HL-60 (cell line): ENCODE measurements at regions not wholly inside any gene's neighbourhood (a gene's known extent, or its start where the extent isn't known, plus 50 kb on each side); places are given as distances from the start of the nearest gene placed in this dataset.
"Not testable (repeated sequence)": the region's sequence is repeated elsewhere in the genome, so short reads cannot be mapped to it uniquely, and the experiment has no call there.

Experiments used
- DNase-seq, 2 experiments: peaks; one replicate each; pipeline ENCODE4 v3.0.0-alpha.2; 2010 to 2020; ENCODE audit warnings: low read depth in 1 of 2, low spot score in 1 of 2
- H3K27ac ChIP-seq: fragments of 250-450 bp; sonication (Bioruptor Pico); replicated peaks from 2 replicates; pipeline ENCODE4 v1.5.1; 2020; ENCODE audit warnings: mild to moderate bottlenecking, moderate library complexity
- H3K27me3 ChIP-seq: fragments of 250-450 bp; sonication (Bioruptor Pico); 2 replicates; pipeline ENCODE4 v1.5.1; 2021; ENCODE audit warnings: mild to moderate bottlenecking, moderate library complexity; ENCODE audit not compliant: insufficient read depth, poor library complexity, severe bottlenecking
- H3K4me3 ChIP-seq: replicated peaks from 2 replicates; pipeline ENCODE4 v1.5.1; 2011; ENCODE audit warnings: mild to moderate bottlenecking, control low read depth, low read length; ENCODE audit not compliant: insufficient read depth
- GABPA ChIP-seq: IDR thresholded peaks from 2 replicates; pipeline ENCODE4 v1.6.1; 2012; ENCODE audit warnings: low read depth
- POLR2AphosphoS5 ChIP-seq: IDR thresholded peaks from 2 replicates; pipeline ENCODE4 v1.6.1; 2012; ENCODE audit warnings: low read depth
- SPI1 ChIP-seq: IDR thresholded peaks from 2 replicates; pipeline ENCODE4 v1.6.1; 2012; ENCODE audit warnings: low read depth, mild to moderate bottlenecking, borderline replicate concordance
- TF ChIP-seq, protein P1 (sequence below): IDR thresholded peaks from 2 replicates; pipeline ENCODE4 v1.6.1; 2012; ENCODE audit warnings: low read depth; ENCODE audit not compliant: insufficient replicate concordance
- TF ChIP-seq, protein P2 (sequence below): IDR thresholded peaks from one replicate; pipeline ENCODE4 v1.5.1; 2011; ENCODE audit warnings: low read length, control low read depth, inconsistent platforms; ENCODE audit not compliant: insufficient read depth

- no peak for DNase-seq
- Histone ChIP-seq H3K27ac (no peak overlapping the region), H3K4me3 (no peak overlapping the region), H3K27me3 (no peaks in the 10 kb centered on the region)
- TF ChIP-seq POLR2AphosphoS5 (no peak), SPI1 (no peak), GABPA (no peak)
- TF ChIP-seq, protein P1, sequence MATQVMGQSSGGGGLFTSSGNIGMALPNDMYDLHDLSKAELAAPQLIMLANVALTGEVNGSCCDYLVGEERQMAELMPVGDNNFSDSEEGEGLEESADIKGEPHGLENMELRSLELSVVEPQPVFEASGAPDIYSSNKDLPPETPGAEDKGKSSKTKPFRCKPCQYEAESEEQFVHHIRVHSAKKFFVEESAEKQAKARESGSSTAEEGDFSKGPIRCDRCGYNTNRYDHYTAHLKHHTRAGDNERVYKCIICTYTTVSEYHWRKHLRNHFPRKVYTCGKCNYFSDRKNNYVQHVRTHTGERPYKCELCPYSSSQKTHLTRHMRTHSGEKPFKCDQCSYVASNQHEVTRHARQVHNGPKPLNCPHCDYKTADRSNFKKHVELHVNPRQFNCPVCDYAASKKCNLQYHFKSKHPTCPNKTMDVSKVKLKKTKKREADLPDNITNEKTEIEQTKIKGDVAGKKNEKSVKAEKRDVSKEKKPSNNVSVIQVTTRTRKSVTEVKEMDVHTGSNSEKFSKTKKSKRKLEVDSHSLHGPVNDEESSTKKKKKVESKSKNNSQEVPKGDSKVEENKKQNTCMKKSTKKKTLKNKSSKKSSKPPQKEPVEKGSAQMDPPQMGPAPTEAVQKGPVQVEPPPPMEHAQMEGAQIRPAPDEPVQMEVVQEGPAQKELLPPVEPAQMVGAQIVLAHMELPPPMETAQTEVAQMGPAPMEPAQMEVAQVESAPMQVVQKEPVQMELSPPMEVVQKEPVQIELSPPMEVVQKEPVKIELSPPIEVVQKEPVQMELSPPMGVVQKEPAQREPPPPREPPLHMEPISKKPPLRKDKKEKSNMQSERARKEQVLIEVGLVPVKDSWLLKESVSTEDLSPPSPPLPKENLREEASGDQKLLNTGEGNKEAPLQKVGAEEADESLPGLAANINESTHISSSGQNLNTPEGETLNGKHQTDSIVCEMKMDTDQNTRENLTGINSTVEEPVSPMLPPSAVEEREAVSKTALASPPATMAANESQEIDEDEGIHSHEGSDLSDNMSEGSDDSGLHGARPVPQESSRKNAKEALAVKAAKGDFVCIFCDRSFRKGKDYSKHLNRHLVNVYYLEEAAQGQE = no peak
- TF ChIP-seq, protein P2, sequence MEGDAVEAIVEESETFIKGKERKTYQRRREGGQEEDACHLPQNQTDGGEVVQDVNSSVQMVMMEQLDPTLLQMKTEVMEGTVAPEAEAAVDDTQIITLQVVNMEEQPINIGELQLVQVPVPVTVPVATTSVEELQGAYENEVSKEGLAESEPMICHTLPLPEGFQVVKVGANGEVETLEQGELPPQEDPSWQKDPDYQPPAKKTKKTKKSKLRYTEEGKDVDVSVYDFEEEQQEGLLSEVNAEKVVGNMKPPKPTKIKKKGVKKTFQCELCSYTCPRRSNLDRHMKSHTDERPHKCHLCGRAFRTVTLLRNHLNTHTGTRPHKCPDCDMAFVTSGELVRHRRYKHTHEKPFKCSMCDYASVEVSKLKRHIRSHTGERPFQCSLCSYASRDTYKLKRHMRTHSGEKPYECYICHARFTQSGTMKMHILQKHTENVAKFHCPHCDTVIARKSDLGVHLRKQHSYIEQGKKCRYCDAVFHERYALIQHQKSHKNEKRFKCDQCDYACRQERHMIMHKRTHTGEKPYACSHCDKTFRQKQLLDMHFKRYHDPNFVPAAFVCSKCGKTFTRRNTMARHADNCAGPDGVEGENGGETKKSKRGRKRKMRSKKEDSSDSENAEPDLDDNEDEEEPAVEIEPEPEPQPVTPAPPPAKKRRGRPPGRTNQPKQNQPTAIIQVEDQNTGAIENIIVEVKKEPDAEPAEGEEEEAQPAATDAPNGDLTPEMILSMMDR = no peak
These were observed 103.2 kb upstream of the GRK3 start for GRCh38 chr22:25461301-25461700.

- not testable (repeated sequence) for H3K27me3 ChIP-seq, H3K4me3 ChIP-seq, H3K27ac ChIP-seq
- DNase-seq = peak; percentile 67 to 91
- TF ChIP-seq, protein P2 = peak; percentile 100
- TF ChIP-seq SPI1 = peak; percentile 59; the same call in 1 of the 2 replicates
- TF ChIP-seq POLR2AphosphoS5 = peak; percentile 48
These were observed 101.8 kb upstream of the GRK3 start for GRCh38 chr22:25462474-25463346.

- not testable (repeated sequence) for H3K27me3 ChIP-seq, DNase-seq, H3K4me3 ChIP-seq, H3K27ac ChIP-seq
These were observed 101.2 kb upstream of the GRK3 start for GRCh38 chr22:25463347-25463628.

DNA sequence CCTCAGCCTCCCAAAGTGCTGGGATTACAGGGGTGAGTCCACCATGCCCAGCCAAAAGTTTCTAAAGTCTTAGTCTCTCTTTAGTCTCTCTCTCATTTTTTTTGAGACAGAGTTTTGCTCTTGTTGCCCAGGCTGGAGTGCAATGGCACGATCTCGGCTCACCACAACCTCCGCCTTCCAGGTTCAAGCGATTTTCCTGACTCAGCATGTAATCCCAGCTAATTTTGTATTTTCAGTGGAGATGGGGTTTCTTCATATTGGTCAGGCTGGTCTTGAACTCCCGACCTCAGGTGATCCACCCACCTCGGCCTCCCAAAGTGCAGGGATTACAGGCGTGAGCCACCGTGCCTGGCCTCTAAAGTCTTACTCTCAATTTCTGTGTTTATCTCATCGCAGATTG, 100.1 kb upstream of the GRK3 start:
- not testable (repeated sequence) for H3K27me3 ChIP-seq, H3K27ac ChIP-seq, H3K4me3 ChIP-seq, DNase-seq

GRCh38 chr22:25465949-25466348, 98.5 kb upstream of the GRK3 start:
- TF ChIP-seq, protein P1 = no peak
- no peak for TF ChIP-seq SPI1
- TF ChIP-seq, protein P2 = no peak
- TF ChIP-seq GABPA = no peak
- no peak for TF ChIP-seq POLR2AphosphoS5
- H3K4me3 ChIP-seq = no peak overlapping the region
- DNase-seq = no peak
- H3K27me3 ChIP-seq = no peaks in the 10 kb centered on the region
- no peak overlapping the region for H3K27ac ChIP-seq
